Activated CD8-positive, alpha-beta memory T cell treated with anti-CD3 and anti-CD28 coated beads, Interleukin-2, amount 50 U/mL, for 4 hours (primary cell): ENCODE measurements at regions not wholly inside any gene's neighbourhood (a gene's known extent, or its start where the extent isn't known, plus 50 kb on each side); places are given as distances from the start of the nearest gene placed in this dataset.

Experiments used
- DNase-seq: peaks from one replicate; pipeline ENCODE4 v3.0.0-alpha.2; 2020

DNA sequence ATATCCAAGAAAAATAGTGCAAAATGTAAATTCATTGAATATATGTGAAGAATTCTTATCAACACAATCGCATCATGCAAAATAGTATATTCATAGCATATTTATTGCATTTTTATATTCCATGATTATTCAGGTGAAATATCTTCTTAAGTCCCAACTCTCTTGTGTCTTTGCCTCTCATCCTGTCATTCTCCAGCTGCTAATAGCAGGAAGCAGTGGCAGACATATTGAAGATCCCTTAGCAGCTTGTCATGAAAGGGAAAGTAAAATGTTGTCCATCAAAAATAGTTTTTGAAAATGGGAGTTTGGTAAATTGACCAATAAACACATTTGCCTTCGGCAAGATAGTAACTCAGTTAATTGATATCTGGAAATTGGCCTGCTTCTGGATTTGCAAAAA is 265.3 kb upstream of the TGFBR2 start:
- DNase-seq: no peak

DNA sequence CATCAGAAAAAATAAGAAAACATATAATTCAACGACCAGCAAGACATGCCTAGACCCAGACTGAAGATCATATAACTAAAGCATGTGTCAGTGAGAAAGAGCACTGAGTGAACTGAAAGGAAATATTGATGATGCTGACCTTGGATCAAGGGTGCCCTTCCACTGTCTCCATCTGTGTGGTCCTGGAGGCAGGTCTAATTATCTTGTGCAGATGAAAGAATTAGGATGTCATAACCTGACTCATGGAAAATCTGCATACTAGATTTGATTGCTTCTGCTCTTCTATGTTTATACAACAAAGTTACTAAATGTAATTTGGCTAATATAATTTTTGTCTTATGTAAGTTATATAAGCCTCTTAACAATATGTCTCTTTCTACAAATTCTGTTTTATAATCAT is 264.6 kb upstream of the TGFBR2 start:
- DNase-seq: no peak

DNA sequence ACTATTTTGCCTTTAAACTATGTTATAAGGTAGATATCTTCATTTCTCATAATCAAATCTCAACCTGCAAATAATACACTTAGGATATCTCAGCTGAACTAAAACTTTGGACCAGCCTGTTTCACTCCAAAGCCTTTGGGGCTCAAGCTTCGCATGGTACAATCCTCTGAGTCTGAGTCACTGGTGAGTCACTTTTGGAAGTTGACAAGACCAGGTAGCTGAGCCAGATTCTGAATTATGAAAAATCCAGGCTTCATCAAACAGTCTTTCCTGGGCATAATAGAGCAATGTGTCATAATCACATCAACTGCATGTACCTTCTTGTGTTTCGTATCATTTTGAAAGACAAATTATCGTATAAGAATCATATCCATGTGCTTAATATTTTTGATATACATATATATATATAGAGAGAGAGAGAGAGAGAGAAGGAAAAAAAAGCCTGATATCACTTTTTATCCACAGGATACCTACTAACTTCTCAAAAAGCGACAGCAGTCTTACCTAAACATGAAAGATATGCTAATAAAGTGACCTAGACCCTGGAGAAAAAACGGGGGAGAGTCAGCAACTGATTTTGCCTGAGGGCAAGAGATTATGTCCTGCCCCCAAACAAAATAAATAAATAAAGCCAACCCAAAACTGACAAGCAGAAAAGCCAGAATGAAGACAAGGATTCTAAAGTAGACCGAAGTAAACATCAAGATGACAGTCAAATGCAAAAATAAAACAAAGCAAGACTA is 263.9 kb upstream of the TGFBR2 start:
- no peak for DNase-seq

DNA sequence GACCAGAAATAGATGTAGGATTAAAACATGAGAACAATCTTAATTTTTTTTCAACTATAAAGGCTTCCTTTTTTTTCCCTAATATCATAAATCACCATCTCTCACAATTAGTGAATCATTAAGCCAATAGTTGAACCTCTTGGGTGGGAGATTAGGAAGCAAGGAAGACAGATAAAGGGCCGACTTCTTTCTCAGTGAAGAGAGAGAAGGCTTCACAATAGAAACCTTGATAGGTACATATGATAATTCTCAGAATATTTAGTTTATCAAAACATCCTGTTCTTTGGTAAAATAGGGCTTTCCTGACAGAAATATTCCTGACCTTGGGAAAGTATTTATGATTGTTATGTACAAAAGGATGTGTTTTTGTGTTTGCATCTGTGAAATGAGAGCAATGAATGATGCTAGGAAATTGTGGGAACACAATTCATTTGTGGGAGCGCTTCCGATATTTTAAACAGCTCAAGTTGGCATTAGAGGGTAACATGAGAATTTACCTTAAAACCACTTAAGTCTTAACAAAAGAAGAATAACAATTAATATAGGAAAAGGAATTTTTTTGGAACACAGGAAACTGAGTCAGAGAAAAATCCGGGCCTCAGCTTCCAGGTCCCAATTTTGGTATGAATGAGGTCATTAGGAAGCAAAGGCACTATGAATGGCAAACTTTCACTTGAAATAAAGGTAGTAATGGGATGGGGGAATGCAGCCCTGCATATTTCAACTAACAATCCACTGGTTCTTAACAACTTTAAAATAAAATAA is 263.2 kb upstream of the TGFBR2 start:
- no peak for DNase-seq

DNA sequence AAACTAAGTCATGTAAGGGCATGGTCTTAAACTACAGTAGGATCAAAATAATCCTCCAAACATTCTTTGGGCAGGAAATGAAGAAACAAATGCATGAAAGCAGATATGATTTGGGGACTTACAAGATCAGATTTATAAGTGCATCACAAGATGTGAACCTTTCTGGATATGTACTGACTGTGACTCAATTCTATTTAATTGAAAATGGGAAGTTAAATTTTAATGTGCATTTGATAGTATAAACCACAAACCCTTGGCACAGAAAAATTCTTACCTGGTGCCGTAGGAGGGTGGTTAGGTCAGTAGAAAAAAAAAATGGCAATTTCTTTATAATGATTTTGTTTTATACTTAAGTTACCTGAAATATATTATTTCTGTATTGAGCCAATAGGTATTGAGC is 262.5 kb upstream of the TGFBR2 start:
- no peak for DNase-seq

DNA sequence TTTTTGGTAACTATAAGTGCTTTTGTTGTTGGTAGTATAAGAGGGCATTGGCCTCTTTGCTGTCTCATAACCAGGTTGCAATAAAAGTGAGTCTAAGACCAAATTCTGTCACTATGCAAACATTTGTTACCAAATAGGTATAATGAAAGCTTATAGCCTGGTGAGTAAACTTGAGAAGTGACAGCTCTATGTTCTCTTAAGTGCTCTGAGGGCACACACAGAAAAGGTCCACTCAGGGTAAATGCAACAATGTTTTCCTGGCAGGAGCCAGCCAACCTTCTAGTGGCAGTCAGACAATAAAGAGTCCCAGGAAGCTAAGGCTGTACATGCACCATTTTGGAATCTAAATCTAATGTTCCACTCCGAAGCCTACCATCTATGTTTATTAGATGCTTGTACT is 262.1 kb upstream of the TGFBR2 start:
- no peak for DNase-seq

DNA sequence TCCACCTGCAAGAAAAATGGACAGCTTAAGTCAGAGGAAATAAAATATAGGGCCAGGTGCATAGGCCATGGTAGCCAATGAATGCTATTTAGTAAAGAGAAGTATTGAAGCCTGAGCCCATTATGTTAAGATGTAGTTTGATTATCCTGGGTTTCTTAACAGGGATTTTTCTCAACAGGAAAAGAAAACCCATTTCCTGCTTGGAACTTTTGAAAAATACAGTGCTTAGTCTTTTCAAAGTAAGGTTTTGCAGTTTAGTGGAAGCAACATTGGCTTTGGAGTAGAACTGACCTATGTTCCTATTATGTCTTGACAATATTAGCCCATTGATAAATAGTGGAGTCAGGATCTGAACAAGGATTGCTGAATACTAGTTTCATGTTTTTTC is 259.5 kb upstream of the TGFBR2 start:
- DNase-seq: no peak

DNA sequence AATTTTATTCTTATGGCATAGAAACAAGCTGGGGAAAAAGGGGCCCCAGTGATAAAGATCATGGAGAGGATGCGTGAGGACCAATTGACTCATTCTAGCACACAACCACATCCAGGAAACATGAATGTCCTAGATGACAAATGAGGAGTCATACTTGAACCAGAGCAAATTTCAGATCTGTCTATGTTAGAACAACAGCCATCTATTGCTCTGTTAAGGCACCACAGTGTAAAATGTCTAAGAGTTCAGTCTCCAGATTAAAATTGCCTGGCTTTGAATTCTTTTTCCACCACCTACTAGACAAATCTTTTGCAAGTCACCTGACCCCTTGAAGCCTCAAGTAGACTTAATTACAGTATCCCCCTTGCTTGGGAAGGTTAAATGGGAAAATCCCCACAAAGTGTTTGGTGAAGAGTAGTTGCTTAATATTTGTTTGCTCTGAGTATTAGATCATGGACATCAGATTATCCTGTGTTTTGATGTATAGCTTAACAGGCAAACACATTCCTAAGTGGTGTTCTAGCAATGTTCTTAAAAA is 258.7 kb upstream of the TGFBR2 start:
- DNase-seq: peak; percentile 25

DNA sequence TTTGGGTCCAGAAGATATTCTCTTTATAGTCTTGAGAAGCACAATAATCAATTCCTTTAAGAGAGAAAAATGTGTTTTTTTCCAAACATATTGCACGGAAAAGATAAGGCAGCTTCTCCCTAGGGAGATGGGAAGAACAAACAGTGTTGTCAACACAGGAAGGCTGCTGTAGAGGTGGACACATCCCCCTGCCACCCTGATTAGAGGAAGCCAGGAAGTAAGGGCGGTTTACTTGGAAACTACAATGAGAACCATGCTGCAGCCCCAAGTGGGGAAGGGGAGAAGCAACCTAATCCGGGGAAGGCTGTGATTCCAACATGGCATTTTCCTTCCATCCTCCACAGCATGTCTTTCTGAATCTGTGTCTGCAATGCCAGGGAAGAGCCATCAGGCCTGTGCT is 256.9 kb upstream of the TGFBR2 start:
- no peak for DNase-seq

DNA sequence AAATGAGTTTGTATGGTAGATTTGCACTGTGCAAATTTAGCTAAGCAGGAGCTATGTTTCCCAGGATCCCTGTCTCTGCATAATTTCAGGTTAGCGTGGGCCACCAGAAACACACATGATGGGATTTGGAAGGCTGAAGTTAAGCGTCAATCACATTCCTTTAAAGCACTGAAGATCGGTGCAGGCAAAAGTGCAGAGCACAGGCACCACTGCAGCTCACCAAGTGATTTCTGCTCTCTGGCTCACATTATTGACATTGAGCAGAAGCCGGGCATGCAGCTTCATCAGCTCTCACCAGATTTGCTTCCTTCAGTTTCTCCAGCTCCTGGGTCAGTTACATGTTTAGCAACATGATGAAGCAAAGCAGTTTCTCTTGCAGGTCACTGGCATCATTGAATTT is 256.4 kb upstream of the TGFBR2 start:
- DNase-seq: no peak

DNA sequence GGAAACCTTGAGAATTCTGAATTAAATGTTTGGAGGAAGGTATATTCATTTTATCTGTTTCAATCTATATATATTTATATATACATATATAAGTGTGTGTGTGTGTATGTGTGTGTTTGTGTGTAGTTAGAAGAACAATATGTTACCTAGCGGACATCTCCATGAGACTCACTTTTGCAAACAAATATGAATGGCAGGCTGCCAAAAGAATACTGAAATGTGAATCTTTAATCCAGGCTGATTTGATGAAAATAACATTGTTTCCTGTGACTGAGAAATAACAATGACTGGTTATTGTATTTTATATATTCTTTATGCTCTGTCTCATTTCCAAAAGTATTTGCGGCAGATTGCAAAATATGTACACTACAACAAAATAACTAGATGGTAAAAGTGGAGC is 255.5 kb upstream of the TGFBR2 start:
- no peak for DNase-seq

DNA sequence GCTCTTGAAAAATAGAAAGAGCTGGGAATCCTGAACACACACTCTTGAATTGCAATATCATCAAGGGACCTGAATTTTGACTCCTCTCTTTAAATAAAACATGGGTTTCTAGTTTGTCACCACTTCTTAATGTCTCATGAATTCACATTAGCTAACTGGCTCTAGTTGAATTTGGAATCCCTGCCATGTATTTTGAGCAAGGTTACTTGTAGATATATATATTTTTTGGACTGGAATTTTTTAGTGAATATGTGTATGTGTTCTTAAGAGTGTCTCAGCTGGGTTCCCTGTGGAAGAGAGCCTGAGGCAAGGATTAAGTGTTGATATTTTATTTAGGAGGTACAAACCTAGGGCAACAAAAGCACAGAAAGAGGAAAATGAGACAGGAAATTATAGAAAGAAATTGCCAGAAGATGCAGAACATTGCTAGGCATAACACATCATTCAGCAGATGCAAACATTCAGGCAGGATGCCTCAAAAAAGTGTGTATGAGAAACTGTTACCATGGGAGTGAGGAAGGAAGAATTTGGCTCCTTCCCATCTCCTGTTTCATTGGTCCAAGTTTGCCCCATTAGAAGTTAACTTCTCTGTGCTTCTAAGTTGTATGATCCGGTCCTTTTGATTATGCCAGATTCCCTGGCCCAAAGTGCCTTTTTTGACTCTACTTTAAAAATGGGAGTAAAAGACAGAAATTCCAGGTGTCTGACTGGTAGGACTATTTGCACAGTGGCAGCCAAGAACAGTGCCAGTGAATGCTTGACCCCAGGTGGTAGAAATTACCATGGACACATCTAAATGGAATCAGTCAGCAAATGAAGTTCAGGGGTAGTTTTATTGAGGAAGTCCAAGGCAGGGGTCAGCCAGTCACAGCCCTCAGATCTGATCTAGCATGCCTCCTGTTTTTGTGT is 253.7 kb upstream of the TGFBR2 start:
- no peak for DNase-seq

DNA sequence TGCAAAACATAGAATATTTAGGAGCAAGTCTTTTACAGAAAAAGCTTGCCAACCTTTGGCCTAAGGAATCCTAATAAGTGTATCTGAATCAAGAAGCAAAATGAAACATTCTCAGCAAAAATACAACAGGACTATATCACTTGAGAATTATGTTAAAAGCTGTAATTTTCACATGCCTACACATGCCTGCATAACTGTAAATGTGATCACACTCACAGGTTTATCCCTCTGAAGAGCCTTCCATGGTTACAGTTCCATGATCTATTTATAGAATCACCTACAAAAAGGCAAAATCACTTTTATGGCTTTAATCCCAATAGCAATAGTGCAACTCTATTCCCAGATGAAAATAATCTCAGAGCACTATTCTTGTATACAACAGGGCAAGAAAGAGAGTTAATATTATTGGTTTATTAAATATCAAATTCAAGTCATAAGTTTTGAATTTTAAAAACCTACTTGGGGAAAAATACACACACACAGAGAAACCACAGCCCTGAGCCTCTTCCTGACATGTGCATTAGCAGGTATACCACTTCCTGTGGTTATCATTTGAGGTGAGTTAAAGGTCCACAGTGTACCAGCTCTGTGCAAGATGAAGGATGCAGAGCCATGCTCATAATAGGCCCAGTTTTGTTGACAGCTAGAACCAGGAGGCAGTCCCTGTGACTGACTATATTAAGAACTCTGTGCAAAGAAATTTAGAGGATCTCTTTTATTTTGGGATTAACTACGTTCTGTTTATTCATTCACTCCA is 252.5 kb upstream of the TGFBR2 start:
- DNase-seq: peak; percentile 38

DNA sequence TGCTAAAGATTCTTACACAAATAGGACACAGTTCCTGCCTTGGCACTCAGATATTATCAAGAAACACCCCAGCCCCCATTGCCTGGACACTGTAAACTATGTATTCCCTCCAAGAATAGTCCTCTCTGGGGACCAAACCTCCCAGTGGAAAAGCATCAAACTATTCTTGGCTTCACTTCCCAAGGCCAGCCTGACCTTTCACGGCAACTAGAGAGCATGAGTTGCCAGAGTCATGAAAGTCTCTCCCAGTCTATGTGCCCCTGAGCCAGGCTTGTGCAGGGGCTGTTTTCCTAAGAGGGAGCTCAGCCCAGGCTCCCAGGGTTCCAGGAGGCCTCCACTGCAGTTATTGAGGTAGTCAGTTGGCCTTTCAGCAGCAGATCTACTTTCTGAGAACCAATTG is 251.9 kb upstream of the TGFBR2 start:
- no peak for DNase-seq

DNA sequence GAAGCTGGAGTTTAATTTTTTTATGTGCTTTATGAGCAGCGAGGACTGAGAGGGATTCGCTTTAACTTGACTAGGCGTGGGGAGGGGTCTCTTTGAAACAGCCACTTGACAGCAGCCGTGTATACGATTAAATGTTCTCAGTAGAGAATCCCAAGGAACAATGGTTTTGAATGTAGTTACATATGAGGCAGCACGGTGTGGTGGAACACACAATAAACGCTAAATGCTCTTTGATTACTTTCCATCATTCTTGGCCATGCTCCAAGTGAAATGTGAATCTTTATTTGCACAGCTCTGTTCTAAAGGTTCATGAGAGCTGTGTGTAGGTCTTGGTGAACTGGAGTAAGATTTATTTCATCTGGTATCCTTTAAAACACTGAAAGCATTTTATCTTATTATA is 251.4 kb upstream of the TGFBR2 start:
- no peak for DNase-seq

DNA sequence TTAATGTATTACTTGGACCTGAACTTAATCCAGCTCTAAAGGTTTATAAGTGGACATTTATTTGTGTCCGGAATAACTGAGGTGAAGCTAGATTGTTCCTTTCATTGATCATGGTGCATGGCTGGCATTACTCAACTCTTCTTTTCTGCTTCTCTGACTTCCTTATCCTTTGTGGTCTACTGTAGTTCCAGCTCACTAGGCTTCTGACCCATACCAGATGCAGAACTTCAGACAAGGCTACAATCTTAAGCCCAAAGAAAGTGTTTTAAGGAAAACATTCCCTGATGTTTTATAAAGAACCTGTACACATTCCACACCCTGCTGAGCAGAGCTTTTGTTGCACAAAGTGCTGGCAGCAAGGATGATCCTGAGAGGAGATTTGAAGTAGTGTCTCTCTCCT is 250.8 kb upstream of the TGFBR2 start:
- no peak for DNase-seq

DNA sequence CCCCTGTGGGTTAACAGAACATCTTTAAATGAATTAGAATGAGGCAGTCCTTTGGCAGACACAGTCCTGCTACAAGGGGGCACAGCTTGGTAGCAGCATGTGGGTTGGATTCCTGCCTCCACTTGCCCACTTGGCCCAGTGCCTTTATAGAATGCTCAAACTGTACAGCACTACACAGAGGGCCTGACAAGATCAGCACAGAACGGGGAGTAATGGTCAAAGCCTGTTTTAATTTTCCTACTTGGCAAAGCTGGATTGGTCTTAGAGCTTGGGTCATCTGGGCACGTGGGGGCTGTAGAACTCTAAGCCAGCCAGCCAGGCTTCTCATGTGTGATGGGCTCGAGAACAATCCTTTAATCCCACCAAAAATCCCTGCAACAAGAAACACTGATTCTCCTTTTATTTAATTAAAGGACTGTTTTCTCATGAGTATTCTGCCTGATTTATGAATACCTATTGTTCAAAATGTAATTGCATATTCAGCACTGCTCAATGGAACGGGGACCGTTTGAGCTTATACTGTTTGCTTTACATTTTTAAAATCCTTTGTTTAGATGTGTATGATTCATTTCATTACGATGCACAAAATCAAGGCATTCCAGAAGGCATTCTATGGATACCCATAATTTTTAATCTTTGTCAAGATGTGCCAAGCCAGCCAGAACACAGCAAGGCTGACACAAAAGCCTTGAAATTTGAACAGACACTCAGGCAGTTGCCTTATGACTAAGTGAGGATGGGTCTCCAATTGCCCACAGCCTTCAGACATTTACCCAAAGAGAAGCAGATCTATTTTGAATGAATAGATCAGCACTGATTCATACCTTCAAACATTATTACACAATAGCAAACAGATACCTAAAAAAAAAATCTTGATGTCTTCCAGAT is 249.3 kb upstream of the TGFBR2 start:
- DNase-seq: no peak

DNA sequence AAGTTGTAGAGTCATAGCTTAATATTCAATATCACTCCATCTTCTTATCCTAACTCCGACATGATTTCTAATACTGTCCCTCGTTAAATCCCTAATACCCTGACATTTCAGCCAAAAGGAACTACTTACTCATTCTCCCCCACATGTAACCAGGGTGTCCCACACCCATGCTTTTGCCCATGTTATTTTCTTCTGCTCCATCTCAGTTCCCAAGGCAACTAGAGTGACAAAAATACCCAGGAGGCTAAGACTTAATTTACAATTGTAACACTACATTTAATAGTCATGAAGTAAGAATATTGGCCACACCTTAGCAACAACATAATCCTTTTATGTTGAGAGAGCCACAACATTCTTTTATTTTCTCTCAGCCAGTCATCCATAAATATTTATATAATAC is 248.5 kb upstream of the TGFBR2 start:
- DNase-seq: no peak

DNA sequence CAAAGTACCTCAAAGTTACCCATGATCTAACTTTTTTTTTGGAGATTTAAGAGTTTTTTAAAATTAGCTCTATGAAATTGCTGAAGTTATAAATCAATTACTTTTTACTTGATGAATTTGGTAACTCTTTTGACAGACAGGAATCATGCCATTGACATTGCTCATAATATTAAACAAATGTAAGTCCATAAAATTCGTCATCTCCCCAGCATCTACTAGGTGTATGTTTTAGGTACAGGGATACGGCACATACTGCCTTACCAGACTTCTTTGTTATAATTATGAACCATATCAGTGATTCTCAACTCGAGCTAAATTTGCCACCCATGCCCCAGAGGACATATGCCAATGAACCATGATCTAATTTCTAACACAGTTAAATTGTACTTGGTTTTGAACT is 247.5 kb upstream of the TGFBR2 start:
- DNase-seq: no peak

DNA sequence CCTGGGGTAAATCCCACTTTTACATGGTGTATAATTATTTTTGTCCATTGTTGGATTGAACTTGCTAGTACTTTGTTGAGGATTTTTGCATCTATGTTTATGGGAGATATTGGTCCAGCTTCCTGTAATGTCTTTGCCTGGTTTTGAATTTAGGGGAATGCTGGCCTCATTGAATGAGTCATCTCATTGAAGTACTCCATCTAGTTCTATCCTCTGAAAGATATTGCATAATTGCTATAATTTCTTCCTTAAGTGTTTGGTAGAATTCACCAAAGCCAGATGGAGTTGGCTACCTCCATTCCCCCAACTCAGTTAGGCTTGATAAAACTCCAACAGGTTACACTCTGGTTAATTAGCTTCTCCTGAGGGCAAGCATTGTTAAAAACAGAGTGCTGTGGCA is 237.4 kb upstream of the TGFBR2 start:
- DNase-seq: no peak

DNA sequence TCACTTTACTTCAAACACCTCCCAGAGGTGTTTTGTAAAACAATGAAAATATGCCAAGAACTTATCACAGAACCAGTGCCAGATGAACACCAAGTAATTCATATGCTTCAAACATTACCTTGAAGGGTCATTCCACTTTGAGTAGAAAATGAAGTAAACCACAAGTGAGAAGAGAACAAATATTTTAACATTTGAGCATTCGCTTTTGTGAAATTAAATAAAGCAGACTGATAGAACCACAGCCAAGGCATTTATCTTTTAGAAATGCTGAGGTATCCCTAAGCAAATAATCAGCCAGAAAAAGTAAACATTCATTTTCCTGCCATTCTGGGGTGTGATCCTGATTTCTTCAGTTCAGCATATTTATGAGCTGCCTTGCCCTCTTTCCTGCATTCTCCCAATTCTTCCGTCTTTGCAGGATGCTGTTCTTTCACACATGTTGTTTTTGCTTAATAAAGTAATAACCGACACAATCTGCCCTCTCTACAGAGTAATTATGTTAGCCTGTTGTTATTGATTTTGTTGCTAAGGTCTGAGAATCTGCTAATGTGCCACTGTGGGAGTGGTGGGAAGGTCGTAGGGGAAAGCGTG is 235.6 kb upstream of the TGFBR2 start:
- DNase-seq: no peak
